AG04450 (cell line): ENCODE measurements at regions not wholly inside any gene's neighbourhood (a gene's known extent, or its start where the extent isn't known, plus 50 kb on each side); places are given as distances from the start of the nearest gene placed in this dataset.

Experiments
- CTCF ChIA-PET: fragments of 300-600, 350-600 bp; formaldehyde crosslinking; extraction: SDS; loops from one replicate; lab custom pipeline; 2022; ENCODE audit warnings: antibody characterized with exemption, inconsistent platforms; lab: Charles Lee
- POLR2A ChIA-PET: fragments of 350-600 bp; formaldehyde crosslinking; extraction: SDS; loops from one replicate; lab custom pipeline; 2021; ENCODE audit warnings: antibody characterized with exemption, inconsistent platforms; lab: Yijun Ruan, JAX
- DNase-seq: peaks from one replicate; pipeline ENCODE4 v3.0.0-alpha.2; 2011; ENCODE audit warnings: low read depth, low spot score
- H3K27ac ChIP-seq: one replicate; pipeline ENCODE4 v1.5.1; 2012; ENCODE audit warnings: low read depth, low read length, control low read depth
- H3K27me3 ChIP-seq: one replicate; pipeline ENCODE4 v1.6.0; 2012; ENCODE audit warnings: low read length; ENCODE audit not compliant: control insufficient read depth, insufficient read depth
- H3K4me3 ChIP-seq: 2 replicates; pipeline ENCODE4 v1.5.1; 2011; ENCODE audit warnings: mild to moderate bottlenecking, low read depth, low read length, control low read depth
- H3K9me3 ChIP-seq: 2 replicates; pipeline ENCODE4 v1.5.1; 2012; ENCODE audit warnings: low read length; ENCODE audit not compliant: control insufficient read depth, insufficient read depth
- TF ChIP-seq, protein P1 (sequence below): IDR thresholded peaks from 2 replicates; pipeline ENCODE4 v1.5.1; 2011; ENCODE audit warnings: low read depth, low read length, control low read depth, inconsistent platforms

- DNase-seq: no peak
- Histone ChIP-seq H3K4me3 (no peak overlapping the region), H3K27me3 (no peaks in the 10 kb centered on the region), H3K27ac (no peak overlapping the region), H3K9me3 (no peaks in the 10 kb centered on the region)
- ChIA-PET CTCF (interaction anchor here (1.3 kb wide), 1 partner anchor 120 kb away, joined by 3 read pairs; no protein-coding TSS in a partner anchor), POLR2A (no interaction called here)
- TF ChIP-seq, protein P1, sequence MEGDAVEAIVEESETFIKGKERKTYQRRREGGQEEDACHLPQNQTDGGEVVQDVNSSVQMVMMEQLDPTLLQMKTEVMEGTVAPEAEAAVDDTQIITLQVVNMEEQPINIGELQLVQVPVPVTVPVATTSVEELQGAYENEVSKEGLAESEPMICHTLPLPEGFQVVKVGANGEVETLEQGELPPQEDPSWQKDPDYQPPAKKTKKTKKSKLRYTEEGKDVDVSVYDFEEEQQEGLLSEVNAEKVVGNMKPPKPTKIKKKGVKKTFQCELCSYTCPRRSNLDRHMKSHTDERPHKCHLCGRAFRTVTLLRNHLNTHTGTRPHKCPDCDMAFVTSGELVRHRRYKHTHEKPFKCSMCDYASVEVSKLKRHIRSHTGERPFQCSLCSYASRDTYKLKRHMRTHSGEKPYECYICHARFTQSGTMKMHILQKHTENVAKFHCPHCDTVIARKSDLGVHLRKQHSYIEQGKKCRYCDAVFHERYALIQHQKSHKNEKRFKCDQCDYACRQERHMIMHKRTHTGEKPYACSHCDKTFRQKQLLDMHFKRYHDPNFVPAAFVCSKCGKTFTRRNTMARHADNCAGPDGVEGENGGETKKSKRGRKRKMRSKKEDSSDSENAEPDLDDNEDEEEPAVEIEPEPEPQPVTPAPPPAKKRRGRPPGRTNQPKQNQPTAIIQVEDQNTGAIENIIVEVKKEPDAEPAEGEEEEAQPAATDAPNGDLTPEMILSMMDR: no peak
These were observed 437.2 kb downstream of the BCKDHB start for GRCh38 chr6:80543598-80544222.

DNA sequence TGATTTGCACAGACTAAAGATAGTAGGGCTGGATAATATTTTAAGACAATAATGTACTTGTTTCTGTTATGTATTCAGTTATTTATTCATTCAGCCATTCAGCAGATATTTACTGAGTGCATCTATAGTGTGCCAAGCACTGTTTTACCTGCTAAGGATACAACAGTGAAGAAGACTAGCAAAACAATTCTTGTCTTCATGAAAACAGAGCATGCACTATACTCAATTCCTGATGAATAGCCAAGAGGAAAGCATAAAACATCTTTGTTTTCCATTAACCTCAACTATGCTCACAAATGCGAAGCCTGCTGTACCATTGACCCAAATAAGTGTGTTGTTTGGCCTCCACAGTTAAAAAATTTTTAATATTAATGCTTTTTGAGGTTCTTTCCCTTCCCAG lies 436.7 kb downstream of the BCKDHB start:
- POLR2A ChIA-PET: no interaction called here
- H3K27ac ChIP-seq: no peak overlapping the region
- CTCF ChIA-PET: no interaction called here

DNA sequence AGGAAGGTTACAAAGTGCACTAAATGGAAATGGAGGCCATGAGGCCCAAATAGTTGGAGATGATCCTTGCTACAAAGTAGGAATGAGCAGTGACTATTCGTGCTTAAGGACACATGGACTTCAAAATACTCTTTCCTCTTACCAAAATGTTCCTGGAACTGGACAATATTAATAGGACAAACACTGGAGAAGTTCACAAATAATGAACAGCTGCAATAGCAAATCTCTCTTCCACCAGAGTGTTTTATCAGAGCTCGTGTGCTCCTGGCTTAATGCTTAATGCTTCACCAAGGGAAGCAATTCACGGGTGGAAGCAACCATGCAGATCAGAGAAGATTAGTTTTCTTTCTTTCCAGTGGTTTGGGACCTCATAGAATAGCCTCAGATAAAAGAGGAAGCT lies 435.4 kb downstream of the BCKDHB start:
- POLR2A ChIA-PET: no interaction called here
- Histone ChIP-seq H3K27ac (no peak overlapping the region), H3K4me3 (no peak overlapping the region), H3K27me3 (no peaks in the 10 kb centered on the region), H3K9me3 (no peaks in the 10 kb centered on the region)
- TF ChIP-seq, protein P1: no peak
- CTCF ChIA-PET: no interaction called here
- no peak for DNase-seq

More for the DNA sequence above, 436.7 kb downstream of the BCKDHB start:
- H3K27me3 ChIP-seq: no peaks in the 10 kb centered on the region
- TF ChIP-seq, protein P1: no peak
- no peaks in the 10 kb centered on the region for H3K9me3 ChIP-seq
- no peak overlapping the region for H3K4me3 ChIP-seq
- no peak for DNase-seq

- no peak for DNase-seq
- H3K4me3 ChIP-seq: no peak overlapping the region
- no peaks in the 10 kb centered on the region for H3K27me3 ChIP-seq
- no peak overlapping the region for H3K27ac ChIP-seq
- ChIA-PET CTCF (no interaction called here), POLR2A (no interaction called here)
- H3K9me3 ChIP-seq: no peaks in the 10 kb centered on the region; the same call in 1 of the 2 replicates
- TF ChIP-seq, protein P1: no peak
These were observed 434.7 kb downstream of the BCKDHB start for GRCh38 chr6:80541181-80541580.

DNA sequence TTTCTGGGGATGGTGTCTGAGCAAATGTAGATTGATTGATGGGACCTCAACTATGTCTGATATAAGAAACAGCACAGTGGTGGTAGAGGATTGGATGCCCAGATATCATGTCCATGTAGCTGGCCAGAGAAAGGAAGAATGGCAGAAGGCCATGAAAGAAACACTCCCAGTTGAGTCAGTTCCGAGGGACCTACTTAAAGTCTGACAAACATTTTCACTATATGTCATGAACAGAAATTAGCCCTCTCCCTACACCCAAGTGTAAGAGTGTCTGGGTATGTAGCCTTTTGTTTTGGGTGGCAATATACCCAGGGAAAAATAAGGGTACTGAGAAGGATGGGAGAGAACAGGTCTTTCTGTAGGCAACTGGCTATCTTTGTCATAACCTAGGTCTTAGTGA lies 434.2 kb downstream of the BCKDHB start:
- CTCF ChIA-PET: no interaction called here
- no peak for DNase-seq
- Histone ChIP-seq H3K27ac (peak overlapping the region; percentile 11), H3K4me3 (no peak overlapping the region), H3K9me3 (peaks cover 3% of the 10 kb centered on the region; the same call in 1 of the 2 replicates), H3K27me3 (no peaks in the 10 kb centered on the region)
- TF ChIP-seq, protein P1: no peak
- POLR2A ChIA-PET: no interaction called here
